G401 (cell line): ENCODE measurements at regions not wholly inside any gene's neighbourhood (a gene's known extent, or its start where the extent isn't known, plus 50 kb on each side); places are given as distances from the start of the nearest gene placed in this dataset.
"Not testable (repeated sequence)": the region's sequence is repeated elsewhere in the genome, so short reads cannot be mapped to it uniquely, and the experiment has no call there.

ENCODE experiments used
- DNase-seq: peaks from one replicate; pipeline ENCODE4 v3.0.0-alpha.2; 2015; ENCODE audit warnings: low spot score
- in situ Hi-C: cut with HindIII; loops from 2 replicates; pipeline ENCODE4 v1.10.0; 2016; ENCODE audit warnings: low sequenced_read_pairs, mixed read lengths

GRCh38 chr7:81218480-81219106 is 299.7 kb upstream of the SEMA3C start:
- in situ Hi-C loops: no loop called here
- DNase-seq: no peak

- no peak for DNase-seq
- in situ Hi-C loops: no loop called here
Measured at GRCh38 chr7:81213394-81213793, 294.5 kb upstream of the SEMA3C start.

GRCh38 chr7:81211934-81212320 is 293.1 kb upstream of the SEMA3C start:
- DNase-seq: no peak
- in situ Hi-C loops: no loop called here

DNA sequence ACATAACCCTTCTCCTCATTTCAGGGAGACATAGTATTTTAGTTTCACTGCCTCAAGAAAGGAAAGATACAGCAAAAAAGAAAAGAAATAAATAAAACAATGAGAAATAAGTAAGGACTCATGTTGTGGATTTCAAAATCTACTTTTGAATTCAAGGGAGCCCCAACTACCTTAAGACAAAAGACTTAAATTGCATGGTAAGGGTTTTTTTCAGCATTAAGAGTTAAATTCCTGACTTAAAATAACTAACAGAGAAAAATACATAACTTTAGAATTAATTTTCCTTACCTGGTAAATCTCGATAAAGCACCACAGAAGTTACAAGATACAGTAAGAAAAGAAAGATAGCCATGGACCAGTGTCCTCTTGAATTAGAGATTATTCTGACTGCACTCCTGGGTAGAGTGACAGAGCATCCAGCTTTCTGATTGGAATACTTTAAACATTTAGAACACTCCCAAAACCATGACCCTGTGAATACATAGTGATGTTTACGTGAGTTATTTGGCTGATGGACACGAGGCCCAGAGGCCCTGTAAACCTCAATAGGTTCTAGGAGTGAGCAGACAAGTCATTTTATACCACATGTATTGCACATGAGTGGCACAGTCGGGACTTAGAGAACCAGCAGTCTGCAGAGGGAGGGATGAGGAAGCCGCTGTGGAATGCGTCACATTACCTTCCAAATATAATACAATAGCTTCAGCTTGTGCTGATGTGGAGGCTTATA is 292.5 kb upstream of the SEMA3C start:
- in situ Hi-C loops: no loop called here
- no peak for DNase-seq

- no peak for DNase-seq
- in situ Hi-C loops: no loop called here
Measured at GRCh38 chr7:81210137-81211064, 291.6 kb upstream of the SEMA3C start.

DNA sequence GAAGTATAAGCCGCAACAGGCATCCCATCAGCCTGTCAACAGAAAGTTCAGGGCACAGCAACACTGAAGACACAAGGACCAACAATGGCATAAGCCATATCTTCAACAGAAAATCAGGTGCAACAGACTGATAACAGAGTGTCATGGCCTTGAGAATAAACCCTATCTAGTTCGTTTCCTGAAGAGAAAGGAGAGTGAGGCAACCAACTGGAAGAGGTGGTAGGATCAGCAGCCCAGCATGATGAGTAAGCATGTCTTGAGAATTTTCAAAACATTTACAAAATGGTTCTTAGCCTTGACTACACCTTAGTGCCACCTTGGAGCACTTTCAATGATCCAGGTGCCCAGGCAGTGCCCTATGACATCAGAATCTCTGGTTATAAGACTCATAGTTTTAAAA is 290.2 kb upstream of the SEMA3C start:
- in situ Hi-C loops: no loop called here
- DNase-seq: no peak

- no peak for DNase-seq
- in situ Hi-C loops: no loop called here
Measured at GRCh38 chr7:81207801-81208200, 288.9 kb upstream of the SEMA3C start.

GRCh38 chr7:81206667-81207360 is 288.0 kb upstream of the SEMA3C start:
- in situ Hi-C loops: no loop called here
- no peak for DNase-seq

- in situ Hi-C loops: no loop called here
- DNase-seq: no peak
Measured at GRCh38 chr7:81206217-81206616, 287.4 kb upstream of the SEMA3C start.

DNA sequence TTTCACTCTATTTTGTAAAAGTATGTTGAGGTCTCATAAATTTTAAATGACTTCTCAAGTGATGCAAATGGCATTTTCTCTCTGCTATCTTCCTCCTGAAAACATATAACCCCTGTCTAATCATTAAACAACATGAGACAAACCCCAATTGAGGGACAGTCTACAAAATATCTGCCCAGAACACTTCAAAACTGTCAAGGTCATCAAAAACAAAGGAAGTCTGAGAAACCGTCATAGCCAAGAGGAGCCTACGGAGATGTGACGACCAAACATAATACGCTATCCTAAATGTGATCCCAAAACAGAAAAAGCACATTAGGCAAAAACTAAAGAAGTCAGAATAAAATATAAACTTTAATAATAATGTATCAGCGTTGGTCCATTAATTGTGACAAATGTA is 282.3 kb upstream of the SEMA3C start:
- no peak for DNase-seq
- in situ Hi-C loops: no loop called here

DNA sequence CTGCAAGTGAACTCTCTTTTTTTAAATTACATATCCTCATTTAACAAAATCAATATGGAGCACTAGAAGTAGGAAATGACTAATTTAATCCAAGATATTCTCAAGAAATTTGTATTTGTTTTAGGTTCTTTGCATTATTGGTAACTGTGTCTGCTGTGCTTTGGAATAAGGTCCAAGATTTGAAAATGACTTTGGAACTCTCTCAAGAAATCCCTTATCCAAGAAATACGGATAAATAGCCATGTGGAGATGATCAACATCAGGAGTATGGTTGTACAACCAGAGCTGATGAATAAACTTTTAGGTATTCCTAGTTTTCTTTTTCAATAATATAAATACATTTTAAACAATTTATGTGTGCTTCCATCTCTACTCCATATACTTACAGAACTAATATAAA is 279.9 kb upstream of the SEMA3C start:
- in situ Hi-C loops: no loop called here

DNA sequence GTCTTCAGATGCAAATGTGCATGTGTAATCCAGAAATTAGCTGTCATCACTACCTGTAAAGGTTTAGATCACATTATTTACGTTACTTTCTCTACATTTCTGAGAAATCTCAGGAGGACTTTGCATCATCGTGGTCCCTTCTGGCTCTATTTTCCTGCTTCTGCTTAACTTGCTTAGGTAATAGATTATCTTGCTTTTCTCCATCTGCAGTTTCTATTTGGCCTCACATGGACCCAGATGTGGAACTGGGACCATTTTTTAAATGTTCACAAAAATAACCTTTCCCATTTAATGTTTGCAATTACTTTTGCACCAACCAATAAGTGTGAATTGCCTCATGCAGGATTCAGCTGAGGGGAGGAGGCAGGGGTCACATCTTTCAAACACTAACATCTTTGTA is 278.4 kb upstream of the SEMA3C start:
- in situ Hi-C loops: no loop called here
- no peak for DNase-seq

More for the DNA sequence above, 279.9 kb upstream of the SEMA3C start:
- DNase-seq: no peak

DNA sequence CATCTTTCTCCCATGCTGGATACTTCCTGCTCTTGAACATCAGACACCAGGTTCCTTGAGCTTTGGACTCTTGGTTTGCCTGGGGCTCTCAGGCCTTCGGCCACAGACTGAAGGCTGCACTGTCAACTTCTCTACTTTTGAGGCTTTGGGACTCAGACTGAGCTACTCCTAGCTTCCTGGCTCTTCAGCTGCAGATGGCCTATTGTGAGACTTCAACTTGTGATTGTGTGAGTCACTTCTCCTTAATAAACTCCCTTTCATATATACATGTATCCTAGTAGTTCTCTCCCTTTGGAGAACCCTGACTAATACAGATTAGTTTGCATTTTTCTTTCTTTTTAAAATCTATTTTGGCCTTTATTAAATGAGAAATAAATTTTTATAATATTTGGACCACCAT is 276.2 kb upstream of the SEMA3C start:
- in situ Hi-C loops: no loop called here
- no peak for DNase-seq

DNA sequence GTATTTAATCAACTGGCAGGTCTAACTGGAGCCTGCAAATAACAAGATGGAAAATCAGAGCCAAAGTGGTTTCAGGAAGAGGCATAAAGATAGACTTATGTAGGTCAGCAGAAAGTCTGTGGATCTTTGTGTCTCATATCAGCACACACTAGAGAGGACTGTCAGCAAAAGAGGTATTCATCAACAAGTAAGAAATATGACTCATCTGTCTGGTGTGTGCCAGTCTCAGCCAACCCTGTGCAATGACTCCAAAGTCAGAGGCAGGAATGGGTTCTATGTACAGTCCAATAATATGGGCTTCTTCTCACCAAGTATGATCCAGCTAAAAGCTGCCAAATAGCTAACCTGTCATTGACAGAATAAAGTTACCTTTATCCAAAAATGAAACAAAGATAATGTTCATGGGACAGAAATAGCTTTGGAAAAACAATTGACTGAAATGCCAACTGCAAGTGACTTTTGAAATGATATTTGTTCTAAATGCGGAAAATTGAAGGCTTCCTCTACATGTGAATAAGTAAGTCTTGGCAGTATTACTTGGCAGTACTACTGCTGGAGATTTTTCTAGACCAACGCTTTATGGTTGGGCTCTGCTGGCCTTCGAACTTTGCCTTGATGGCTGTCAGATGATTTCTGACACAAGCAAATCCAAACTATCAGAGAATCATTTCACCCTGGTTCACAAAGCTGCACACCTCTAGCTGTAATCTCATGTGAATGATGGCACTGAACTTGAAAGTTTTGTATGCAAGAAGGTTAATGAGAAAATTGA is 272.3 kb upstream of the SEMA3C start:
- in situ Hi-C loops: no loop called here
- DNase-seq: no peak

DNA sequence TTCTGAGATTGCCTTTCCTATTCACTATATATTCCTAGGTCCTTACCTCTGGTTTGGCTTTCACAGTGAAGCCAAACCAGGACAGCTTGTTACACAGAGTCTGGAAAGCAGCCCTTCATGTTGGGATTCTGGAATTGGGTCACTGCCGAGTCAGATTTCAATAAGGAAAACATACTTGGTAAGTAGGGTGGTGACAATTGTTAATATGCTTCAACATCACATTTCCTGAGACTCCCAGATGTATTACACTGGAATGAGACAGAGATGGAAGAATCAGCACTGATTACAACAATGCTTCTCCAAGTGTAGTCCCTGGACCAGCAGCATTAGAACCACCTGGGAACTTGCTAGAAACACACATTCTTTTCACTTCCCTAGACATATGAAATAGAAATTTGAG is 268.9 kb upstream of the SEMA3C start:
- no peak for DNase-seq
- in situ Hi-C loops: no loop called here

GRCh38 chr7:81186691-81187090 is 267.8 kb upstream of the SEMA3C start:
- in situ Hi-C loops: no loop called here
- DNase-seq: no peak

DNA sequence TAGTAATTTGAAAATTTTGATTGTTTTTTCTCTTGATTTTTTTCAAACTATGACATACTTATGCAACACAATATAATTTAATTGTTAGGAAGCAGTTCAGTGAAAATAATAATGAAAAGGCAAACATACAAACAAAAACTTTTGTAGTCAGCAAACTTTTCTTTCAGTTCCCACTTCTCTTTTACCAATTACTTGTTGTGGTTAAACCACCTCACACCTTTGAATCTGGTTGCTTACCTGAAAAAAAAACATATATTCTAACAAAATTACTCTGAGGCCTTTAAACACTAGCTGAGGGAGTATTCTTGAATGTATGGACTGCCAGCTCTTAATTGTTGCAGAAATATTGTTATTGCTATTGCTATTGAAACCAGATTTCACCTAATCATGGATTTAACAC is 266.2 kb upstream of the SEMA3C start:
- in situ Hi-C loops: no loop called here
- no peak for DNase-seq

DNA sequence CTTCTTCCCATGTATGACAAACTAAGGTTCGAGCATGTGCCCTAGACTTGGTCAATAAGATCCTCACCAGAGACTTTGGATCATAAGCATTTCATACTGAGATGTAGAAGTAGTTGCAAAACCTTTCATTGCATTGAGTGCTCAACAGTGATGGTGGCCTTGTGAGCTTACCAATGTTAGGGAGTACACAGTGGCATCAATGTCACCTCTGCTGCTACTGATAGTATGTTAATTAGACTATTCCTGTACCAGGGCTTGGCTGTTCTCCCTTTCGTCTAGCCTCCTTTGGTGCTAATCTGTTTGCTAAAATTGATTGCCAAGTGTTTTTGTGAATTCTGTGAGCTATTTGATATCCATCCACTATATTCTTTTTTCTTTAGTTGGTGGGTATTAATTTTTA is 264.5 kb upstream of the SEMA3C start:
- no peak for DNase-seq
- in situ Hi-C loops: no loop called here

- in situ Hi-C loops, DNase-seq: not testable (repeated sequence)
Measured at GRCh38 chr7:81182056-81182455, 263.2 kb upstream of the SEMA3C start.
